AG04449 (cell line): ENCODE measurements at regions not wholly inside any gene's neighbourhood (a gene's known extent, or its start where the extent isn't known, plus 50 kb on each side); places are given as distances from the start of the nearest gene placed in this dataset.
A peak's percentile ranks its signal among the peaks of the same experiment; 100 is the strongest.

Experiments
- CTCF ChIA-PET: fragments of 350-600 bp; formaldehyde crosslinking; extraction: SDS; loops from one replicate; lab custom pipeline; 2021; ENCODE audit warnings: antibody characterized with exemption; lab: Yijun Ruan, JAX
- POLR2A ChIA-PET: fragments of 400-600, 350-600 bp; formaldehyde crosslinking; extraction: SDS; loops from one replicate; lab custom pipeline; 2020; ENCODE audit warnings: antibody characterized with exemption, inconsistent platforms; lab: Yijun Ruan, JAX
- DNase-seq: peaks from one replicate; pipeline ENCODE4 v3.0.0-alpha.2; 2010; ENCODE audit warnings: low read depth, low spot score
- H3K4me3 ChIP-seq: 2 replicates; pipeline ENCODE4 v1.5.1; 2011; ENCODE audit warnings: low read depth, mild to moderate bottlenecking, control low read depth, low read length
- CTCF ChIP-seq: IDR thresholded peaks from one replicate; pipeline ENCODE4 v1.5.1; 2011; ENCODE audit warnings: mild to moderate bottlenecking, moderate library complexity, low read length, control low read depth, inconsistent platforms; ENCODE audit not compliant: insufficient read depth; ENCODE audit errors: missing control alignments

GRCh38 chr2:40554665-40555294 is 102.9 kb upstream of the SLC8A1 start:
- POLR2A ChIA-PET: interaction anchor here (1.1 kb wide), 1 partner anchor 103 kb away, joined by 4 read pairs; the partner anchor contains the start of gene SLC8A1
- no peak overlapping the region for H3K4me3 ChIP-seq
- TF ChIP-seq CTCF: peak; percentile 60
- DNase-seq: no peak
- CTCF ChIA-PET: interaction anchor here (0.7 to 2.4 kb wide), 35 partner anchors 8 to 495 kb away, joined by 3 to 12 read pairs (median 4); no protein-coding TSS in a partner anchor

- no peak overlapping the region for H3K4me3 ChIP-seq
- TF ChIP-seq CTCF: no peak
- ChIA-PET CTCF (interaction anchor here (0.6 to 2.4 kb wide), 7 partner anchors 10 to 405 kb away, joined by 3 to 9 read pairs (median 3); no protein-coding TSS in a partner anchor), POLR2A (no interaction called here)
- no peak for DNase-seq
Measured at GRCh38 chr2:40556293-40556692, 104.4 kb upstream of the SLC8A1 start.

- DNase-seq: no peak
- no peak overlapping the region for H3K4me3 ChIP-seq
- CTCF ChIA-PET: interaction anchor here (0.6 to 2.3 kb wide), 5 partner anchors 10 to 1157 kb away, joined by 3 to 7 read pairs (median 3); no protein-coding TSS in a partner anchor
- no peak for TF ChIP-seq CTCF
- POLR2A ChIA-PET: no interaction called here
Measured at GRCh38 chr2:40556739-40557138, 104.8 kb upstream of the SLC8A1 start.

GRCh38 chr2:40558761-40559160 is 106.9 kb upstream of the SLC8A1 start:
- ChIA-PET POLR2A (no interaction called here), CTCF (interaction anchor here (1.1 kb wide), 1 partner anchor 15 kb away, joined by 3 read pairs; no protein-coding TSS in a partner anchor)
- no peak for DNase-seq
- H3K4me3 ChIP-seq: no peak overlapping the region
- TF ChIP-seq CTCF: no peak

GRCh38 chr2:40559175-40559574 is 107.3 kb upstream of the SLC8A1 start:
- no peak overlapping the region for H3K4me3 ChIP-seq
- CTCF ChIA-PET: interaction anchor here (1.1 kb wide), 1 partner anchor 16 kb away, joined by 3 read pairs; no protein-coding TSS in a partner anchor
- no peak for DNase-seq
- TF ChIP-seq CTCF: no peak
- POLR2A ChIA-PET: no interaction called here

GRCh38 chr2:40564184-40564583 is 112.3 kb upstream of the SLC8A1 start:
- no peak for DNase-seq
- ChIA-PET POLR2A (no interaction called here), CTCF (interaction anchor here (1.7 to 2.6 kb wide), 2 partner anchors 9 to 13 kb away, joined by 4 to 12 read pairs; no protein-coding TSS in a partner anchor)

More at GRCh38 chr2:40564184-40564583, 112.3 kb upstream of the SLC8A1 start:
- TF ChIP-seq CTCF: no peak
- no peak overlapping the region for H3K4me3 ChIP-seq
